Adrenal gland (tissue), 5 donors: ENCODE measurements at regions not wholly inside any gene's neighbourhood (a gene's known extent, or its start where the extent isn't known, plus 50 kb on each side); places are given as distances from the start of the nearest gene placed in this dataset.

ENCODE experiments used
- POLR2A ChIP-seq, 2 donors: fragments of 450-650 bp; IDR thresholded peaks; one replicate each; pipeline ENCODE4 v1.6.1; 2017; ENCODE audit warnings: antibody characterized with exemption in 2 of 2, mild to moderate bottlenecking in 2 of 2, moderate library complexity in 1 of 2
- TF ChIP-seq, protein P1 (sequence below), 6 experiments: fragments of 450-650 bp in 4 of 6; fragments of 200-600 bp in 2 of 6; sonication (generic) in 1 of 6; IDR thresholded peaks; 1 replicate in 5 of 6; 2 replicates in 1 of 6; pipeline versions ENCODE4 v1.5.1 to v1.8.0; 2016 to 2021; ENCODE audit warnings: antibody characterized with exemption in 6 of 6, mild to moderate bottlenecking in 2 of 6, moderate library complexity in 1 of 6
- donor health status: DM: no; HTN: no; CAD: no.

DNA sequence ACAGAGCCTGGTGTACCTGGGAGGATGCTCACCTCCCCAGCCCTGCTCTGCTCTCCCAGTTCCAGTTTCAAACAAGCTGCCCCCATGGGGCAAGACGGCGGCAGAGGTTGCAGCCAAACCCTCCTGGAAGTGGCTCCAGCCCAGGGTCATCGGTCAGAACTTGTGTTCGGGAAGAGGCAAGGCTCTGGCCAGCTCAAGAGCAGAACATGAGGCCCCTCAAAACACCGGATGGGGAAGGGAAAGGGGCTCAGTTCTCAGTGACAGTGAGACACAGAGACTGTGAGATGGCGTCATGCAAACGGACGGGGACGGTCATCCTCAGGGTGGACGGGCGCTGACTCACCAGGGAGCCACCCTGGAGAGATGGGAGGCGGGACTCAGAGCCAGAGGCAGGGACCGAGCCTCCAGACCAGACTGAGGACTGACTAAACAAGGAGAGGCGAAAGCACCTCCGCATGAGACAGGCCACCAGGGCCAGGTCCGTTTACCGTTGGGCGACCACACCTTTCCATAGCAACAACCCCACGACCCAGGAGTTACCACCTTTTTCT is 63.9 kb upstream of the GALNT9 start:
- TF ChIP-seq, protein P1, sequence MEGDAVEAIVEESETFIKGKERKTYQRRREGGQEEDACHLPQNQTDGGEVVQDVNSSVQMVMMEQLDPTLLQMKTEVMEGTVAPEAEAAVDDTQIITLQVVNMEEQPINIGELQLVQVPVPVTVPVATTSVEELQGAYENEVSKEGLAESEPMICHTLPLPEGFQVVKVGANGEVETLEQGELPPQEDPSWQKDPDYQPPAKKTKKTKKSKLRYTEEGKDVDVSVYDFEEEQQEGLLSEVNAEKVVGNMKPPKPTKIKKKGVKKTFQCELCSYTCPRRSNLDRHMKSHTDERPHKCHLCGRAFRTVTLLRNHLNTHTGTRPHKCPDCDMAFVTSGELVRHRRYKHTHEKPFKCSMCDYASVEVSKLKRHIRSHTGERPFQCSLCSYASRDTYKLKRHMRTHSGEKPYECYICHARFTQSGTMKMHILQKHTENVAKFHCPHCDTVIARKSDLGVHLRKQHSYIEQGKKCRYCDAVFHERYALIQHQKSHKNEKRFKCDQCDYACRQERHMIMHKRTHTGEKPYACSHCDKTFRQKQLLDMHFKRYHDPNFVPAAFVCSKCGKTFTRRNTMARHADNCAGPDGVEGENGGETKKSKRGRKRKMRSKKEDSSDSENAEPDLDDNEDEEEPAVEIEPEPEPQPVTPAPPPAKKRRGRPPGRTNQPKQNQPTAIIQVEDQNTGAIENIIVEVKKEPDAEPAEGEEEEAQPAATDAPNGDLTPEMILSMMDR (IDR thresholded peaks at IDR 0.05) = no peak
- no peak for TF ChIP-seq POLR2A (IDR thresholded peaks at IDR 0.05)
